Spleen (tissue), 7 donors: ENCODE measurements at regions not wholly inside any gene's neighbourhood (a gene's known extent, or its start where the extent isn't known, plus 50 kb on each side); places are given as distances from the start of the nearest gene placed in this dataset.

ENCODE experiments used
- POLR2A ChIP-seq, 3 donors: fragments of 450-650 bp; IDR thresholded peaks; one replicate each; pipeline ENCODE4 v1.5.1; 2017; ENCODE audit warnings: antibody characterized with exemption in 3 of 3, mild to moderate bottlenecking in 1 of 3
- TF ChIP-seq, protein P1 (sequence below), 11 experiments: fragments of 200-600 bp in 7 of 11; fragments of 450-650 bp in 4 of 11; sonication (generic) in 4 of 11; IDR thresholded peaks in 8 of 11; conservative IDR thresholded peaks in 3 of 11; 1 replicate in 7 of 11; 2 replicates in 4 of 11; pipeline versions ENCODE4 v1.4.0 to v1.8.0; 2016 to 2021; ENCODE audit warnings: antibody characterized with exemption in 11 of 11, inconsistent platforms in 4 of 11, mild to moderate bottlenecking in 1 of 11
- donor health status: DM: no; HTN: no; CAD: no; lungs with moderate emphysema.
- donor health status: DM: no; HTN: no; CAD: no.
- donor health status: DM: no; HTN: no; CAD: no.

DNA sequence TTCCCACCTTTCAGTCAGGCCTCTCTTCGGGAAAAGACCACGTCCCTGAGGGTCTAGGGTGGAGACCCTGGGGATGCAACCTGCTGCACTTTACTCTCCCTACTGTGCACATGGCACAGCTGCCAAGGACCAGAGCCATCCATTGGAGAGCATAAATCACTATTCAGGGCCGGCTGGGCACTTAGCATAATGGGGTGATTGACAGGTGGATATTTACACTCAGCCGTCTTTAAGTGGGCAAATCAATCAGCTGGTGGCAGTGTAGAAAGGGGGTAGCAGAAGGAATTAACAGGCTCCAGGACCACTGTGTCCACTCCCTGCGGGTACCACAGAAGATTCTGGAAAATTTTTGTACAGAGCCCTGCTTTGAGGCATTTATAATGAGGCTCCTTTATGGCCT lies 87.3 kb upstream of the IRX6 start:
- TF ChIP-seq, protein P1, sequence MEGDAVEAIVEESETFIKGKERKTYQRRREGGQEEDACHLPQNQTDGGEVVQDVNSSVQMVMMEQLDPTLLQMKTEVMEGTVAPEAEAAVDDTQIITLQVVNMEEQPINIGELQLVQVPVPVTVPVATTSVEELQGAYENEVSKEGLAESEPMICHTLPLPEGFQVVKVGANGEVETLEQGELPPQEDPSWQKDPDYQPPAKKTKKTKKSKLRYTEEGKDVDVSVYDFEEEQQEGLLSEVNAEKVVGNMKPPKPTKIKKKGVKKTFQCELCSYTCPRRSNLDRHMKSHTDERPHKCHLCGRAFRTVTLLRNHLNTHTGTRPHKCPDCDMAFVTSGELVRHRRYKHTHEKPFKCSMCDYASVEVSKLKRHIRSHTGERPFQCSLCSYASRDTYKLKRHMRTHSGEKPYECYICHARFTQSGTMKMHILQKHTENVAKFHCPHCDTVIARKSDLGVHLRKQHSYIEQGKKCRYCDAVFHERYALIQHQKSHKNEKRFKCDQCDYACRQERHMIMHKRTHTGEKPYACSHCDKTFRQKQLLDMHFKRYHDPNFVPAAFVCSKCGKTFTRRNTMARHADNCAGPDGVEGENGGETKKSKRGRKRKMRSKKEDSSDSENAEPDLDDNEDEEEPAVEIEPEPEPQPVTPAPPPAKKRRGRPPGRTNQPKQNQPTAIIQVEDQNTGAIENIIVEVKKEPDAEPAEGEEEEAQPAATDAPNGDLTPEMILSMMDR (IDR thresholded peaks at IDR 0.05 in 8 of 11, conservative IDR thresholded peaks at IDR 0.05 in 3 of 11) = no peak
- no peak for TF ChIP-seq POLR2A (IDR thresholded peaks at IDR 0.05)
